GM21423 (cell line): ENCODE measurements at regions not wholly inside any gene's neighbourhood (a gene's known extent, or its start where the extent isn't known, plus 50 kb on each side); places are given as distances from the start of the nearest gene placed in this dataset.

Source experiments
- ATAC-seq: cut with Tn5 transposase; IDR thresholded peaks from one replicate; pipeline ENCODE4 v1.9.1; 2021; ENCODE audit warnings: mild to moderate bottlenecking, moderate library complexity; ENCODE audit not compliant: unreplicated experiment

DNA sequence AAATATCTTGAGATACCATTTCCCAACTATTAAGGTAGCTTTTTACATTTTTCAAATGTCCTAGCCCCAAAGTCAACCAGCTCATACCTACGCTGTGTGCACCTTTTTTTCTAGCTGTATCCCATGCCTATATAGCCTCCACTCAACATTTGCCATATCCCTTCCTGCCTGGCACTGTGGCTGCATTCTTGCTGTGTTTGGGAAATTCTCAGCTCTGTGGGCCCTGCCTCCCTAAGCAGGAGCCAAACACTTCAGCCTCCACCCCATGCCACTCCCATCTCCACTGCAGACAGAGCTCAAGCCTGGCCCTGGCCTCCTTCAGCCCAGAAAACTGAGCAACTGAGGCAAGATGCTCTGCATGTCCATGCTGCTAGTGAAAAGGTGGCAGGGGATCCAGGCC, 141.3 kb downstream of the RAB11FIP2 start:
- no peak for ATAC-seq

DNA sequence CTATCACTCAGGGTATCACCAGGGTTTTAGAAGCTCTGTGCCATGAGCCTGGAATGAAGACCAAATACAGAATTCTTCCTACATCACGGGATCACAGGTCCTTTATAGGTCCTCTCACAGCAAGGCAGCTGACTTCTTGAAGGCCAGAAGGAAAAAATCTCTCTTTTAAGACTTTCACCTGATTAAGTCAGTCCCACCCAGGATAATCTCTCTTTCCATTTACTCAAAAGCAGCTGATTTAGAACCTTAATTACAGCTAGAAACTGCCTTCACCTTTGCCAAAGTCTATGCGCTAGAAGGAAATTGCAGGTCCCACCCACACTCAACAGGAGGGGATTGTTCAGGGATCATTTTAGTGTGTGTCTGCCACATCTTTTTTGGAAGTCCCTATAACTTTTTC, 135.1 kb downstream of the RAB11FIP2 start:
- ATAC-seq = no peak

DNA sequence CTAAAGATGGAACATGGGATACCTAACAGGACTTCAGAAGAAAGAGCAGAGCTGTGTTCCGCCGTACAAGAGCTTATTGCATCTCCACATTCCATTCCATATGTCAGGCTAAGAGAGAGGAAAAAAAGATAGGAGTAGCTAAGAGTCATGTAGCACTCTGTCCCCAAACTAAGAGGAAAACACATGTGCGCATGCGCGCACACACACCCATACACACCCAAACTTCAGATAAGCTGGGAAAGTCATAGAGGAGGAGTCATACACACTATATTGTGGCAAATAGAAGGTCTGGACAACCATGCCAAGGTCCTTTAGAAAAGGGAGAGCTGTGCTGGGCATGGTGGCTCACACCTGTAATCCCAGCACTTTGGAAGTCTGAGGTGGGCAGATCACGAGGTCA, 132.4 kb downstream of the RAB11FIP2 start:
- no peak for ATAC-seq

DNA sequence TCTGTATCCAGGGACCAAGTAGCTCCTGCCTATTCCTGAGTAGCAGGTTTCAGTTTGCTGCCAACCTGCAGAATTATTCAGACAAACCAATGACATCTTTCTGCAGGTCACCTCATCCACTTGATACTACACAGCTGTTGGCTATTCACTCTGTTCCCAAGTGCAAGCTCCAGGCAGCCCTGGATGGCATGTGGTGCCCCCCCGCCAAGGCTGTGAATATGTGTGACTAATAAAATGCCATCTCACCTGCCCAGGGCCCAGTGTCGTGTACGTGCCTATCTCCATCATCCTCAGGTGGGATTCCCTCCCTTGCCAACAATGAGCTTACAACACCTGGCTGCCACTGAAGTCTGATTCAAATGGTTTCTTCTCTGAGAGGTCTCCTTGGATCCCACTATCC, 125.8 kb downstream of the RAB11FIP2 start:
- ATAC-seq = no peak

DNA sequence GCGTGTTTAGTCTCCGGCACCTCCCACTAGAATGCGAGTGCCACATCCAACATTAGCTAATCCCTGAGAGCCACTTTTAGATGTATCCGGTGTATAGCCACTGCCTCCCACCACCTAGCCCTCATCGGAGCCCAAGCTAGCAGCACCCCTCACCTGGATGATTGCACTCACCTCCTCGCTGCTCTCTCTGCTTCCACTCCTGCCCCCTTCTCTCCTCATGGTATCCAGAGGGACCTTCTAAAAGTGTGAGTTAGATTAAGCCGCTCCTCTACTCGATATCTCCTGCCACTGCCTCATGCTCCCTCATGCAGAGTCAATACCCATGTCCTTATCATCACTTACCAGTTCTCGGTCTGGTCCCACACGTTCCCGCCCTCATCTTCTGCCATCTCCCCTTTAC, 125.3 kb downstream of the RAB11FIP2 start:
- ATAC-seq = no peak

DNA sequence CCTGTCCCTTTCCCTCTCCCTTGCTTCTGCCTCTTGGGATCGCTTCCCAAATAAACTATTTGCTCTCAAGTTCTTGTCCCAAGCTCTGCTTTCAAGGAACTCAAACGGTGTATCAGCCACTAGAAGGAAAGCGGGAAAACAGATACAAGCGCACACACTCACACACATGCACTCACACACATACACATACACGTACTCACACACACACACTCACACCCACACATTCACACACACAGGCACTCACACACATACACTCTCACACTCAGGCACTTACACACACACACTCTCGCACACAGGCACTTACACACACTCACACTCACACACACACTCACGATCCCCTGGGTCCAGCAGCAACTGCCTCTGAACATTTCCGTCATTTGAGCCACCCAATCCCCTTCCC, 121.9 kb downstream of the RAB11FIP2 start:
- no peak for ATAC-seq

DNA sequence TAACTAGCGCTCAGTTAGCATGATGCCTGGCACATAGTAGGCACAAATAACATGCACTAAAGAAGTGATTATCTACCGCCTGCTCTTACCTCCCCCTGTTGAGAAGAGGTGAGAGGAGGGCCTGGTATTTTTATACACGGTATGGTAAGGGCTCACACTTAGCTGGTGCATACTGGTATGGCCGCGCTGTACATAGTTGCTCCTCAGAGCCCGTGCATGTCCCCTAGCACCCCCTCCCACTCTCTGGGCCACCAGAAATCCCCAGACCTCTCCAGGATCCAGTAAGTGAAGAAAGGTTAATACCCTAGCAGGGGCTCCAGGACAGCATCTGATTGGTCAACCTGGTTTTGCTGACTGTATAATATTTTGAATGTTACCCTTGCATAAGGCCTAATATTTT, 121.4 kb downstream of the RAB11FIP2 start:
- no peak for ATAC-seq

DNA sequence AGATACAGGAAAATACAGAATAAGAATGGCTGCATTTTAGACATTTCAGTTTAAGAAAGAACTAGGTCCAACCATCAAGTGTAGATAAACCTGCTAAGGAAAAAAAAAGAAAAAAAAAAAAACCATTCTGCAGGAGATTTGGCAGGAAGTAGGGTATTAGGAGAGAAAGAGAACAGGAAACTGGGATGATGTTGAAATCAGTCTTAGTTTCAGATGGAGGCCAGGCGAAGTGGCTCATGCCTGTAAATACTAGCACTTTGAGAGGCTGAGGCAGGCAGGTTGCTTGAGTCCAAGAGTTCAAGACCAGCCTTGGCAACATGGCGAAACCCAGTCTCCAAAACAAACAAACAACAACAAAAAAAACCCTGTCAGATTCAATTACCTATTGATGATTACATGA, 120.2 kb downstream of the RAB11FIP2 start:
- ATAC-seq = no peak

DNA sequence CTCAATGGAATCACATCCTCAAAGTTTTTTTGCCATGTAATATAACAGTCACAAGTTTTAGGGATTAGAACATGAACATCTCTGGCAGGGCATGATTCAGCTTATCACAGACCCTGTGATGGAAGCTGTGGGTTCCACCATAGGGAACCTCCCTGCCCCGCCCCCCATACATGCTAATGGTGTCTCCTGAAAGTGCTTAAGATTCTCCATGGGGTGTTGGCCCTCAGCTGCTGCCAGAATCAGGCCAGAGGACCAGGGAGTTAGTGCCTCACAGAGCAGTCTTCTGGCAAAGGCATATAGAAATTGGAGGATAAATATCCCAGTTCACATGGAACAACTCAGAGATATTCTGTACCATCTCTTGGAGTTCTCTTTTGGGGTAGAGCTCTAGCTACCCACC, 119.4 kb downstream of the RAB11FIP2 start:
- ATAC-seq = no peak

DNA sequence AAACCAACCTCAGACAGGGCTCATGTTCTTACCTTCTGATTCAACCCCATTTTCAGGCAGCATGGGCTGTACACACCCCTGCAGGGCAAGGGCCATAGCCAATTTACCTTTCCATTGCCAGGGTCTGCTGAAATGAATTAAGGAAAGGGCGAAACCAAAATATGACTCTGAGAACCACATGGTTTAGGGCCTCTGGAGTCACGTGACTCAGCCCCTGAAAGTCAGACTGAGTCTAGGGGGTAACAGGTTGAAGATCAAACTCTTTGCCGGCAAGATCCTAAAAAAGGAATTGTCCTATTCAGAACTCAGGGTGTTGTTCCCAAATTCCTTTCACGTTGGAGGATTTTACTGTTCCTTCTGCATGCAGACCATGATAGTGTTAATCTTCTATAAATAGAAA, 118.9 kb downstream of the RAB11FIP2 start:
- ATAC-seq = no peak

DNA sequence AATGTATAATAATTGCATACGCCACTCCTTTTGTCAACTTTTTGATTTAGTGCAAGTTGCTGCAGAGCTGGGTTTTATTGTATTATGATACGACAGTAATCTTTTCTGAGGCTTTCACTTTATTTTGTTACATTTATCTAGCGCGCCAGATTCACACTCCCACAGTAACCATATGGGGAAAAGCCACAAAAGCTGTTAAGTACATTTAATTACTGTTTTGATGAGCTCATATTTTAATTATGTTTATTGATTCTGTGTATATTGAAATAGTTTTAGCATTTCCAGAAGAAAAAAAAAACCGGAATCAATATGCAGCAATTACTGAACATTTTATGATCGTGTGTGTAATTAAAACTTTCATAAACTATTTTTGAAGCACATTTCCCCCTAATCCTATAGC, 118.5 kb downstream of the RAB11FIP2 start:
- no peak for ATAC-seq

DNA sequence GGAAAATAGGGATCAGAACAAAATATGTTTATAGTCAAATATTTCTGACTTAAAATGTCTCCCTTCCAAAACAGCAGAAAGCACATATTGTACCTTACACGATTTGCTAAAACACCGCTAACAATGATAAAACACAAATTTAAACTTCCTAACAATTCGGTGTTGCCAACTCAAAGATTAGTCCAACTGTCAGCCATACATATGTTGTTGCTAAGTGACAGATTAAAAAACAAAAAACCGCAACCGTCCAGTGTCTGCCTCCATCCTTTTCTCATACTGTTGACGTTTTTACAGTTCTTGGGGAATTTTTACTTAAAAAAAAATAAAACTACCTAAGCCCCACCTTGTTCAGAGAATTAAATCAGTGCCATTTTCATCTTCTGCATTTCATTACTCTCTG, 118.0 kb downstream of the RAB11FIP2 start:
- ATAC-seq = no peak

DNA sequence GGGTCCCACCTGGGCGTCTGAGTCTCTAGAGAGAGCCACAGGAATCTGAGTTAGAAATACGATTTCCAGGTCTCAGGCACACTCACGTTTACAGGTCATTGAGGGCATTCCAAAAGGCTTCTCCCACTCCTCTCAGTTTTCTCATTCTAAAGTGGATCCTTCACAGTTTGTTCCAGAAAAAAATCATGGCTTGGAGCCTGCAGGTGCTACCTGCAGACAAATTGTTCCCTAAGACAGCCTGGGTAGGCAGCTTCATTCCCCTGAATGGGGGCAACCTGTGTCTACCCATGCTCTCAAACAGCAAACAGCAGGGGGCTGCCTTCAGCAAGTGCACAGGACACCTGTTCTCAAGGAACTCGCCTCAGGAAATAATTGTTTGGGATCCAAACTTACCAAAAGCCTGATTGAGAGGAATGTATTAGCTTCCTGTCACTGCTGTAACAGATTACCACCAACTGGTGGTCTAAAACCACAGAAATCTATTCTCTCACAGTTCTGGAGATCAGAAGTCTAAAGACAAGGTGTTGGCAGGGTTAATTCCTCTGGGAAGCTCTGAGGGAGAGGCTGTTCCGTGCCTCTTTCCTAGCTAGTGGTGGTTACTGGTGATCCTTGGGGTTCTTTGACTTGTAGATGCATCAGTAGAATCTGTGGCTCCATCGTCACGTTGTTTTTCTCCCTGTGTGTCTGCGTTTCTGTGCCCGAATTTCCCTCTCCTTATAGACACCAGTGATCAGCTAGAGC, 117.2 kb downstream of the RAB11FIP2 start:
- ATAC-seq = no peak

DNA sequence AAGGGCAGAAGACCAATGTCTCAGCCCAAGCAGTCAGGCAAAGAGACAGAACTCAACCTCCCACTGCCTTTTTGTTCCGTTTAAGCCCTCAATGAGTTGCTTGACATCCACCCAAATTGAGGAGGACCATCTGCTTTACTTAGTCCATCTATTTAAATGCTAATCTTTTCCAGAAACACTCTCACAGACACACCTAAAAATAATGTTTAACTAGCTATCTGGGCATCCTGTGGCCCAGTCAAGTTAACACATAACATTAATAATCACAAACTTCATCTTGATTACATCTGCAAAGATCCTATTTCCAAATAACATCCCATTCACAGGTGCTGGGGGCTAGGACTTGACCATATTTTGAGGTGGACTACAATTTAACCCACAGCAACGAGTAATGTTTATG, 115.7 kb downstream of the RAB11FIP2 start:
- no peak for ATAC-seq

DNA sequence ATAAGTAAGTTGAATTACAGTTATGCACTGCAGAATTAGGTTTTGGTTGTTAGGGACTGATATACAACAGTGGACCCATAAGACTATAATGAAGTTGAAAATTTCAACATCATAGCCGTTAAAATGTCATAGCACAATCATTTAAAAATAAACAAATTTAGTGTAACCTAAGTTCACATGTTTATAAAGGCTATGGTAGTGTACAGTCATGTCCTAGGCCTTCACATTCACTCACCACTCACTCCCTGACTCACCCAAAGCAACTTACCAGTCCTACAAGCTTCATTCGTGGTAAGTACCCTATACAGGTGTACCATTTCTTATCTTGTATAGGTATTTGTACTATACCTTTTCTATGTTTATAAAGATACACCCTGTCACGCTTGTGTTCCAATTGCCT, 113.7 kb downstream of the RAB11FIP2 start:
- ATAC-seq = no peak

DNA sequence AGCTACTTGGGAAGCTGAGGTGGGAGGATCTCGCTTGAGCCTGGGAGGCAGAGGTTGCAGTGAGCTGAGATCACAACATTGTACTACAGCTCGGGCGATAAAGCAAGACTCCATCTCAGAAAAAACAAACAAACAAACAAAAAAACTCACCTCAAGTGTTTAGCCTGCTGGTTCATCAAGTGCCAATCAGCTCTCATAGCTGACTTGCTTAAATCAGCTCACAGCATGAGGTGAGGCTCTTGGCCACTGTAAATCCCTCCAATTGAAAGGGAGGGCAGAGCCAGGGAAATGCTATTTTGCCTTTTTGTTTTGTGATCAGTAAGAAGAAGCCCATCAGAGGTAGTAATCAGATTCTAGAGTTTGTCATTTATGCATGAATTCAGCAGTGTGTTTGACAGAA, 112.3 kb downstream of the RAB11FIP2 start:
- no peak for ATAC-seq

DNA sequence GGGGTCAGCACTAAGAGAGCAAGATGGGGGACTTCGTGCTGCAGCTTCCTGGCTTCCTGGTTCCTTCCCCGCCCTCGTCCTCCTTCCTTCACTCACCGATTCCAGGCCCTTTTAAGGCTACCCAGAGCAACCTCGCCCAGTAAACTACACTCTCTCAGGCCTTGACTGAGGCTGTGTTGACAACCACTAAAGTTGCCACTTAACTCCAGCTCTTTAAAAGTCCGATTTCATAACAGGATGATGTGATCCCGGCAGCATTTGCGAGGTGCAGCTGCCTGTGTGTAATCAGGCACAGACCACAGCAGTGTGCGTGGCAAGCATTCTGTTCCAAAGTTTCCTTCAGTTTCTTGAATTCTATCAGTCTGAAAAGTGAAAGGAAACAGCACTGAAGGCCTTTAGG, 110.6 kb downstream of the RAB11FIP2 start:
- no peak for ATAC-seq

DNA sequence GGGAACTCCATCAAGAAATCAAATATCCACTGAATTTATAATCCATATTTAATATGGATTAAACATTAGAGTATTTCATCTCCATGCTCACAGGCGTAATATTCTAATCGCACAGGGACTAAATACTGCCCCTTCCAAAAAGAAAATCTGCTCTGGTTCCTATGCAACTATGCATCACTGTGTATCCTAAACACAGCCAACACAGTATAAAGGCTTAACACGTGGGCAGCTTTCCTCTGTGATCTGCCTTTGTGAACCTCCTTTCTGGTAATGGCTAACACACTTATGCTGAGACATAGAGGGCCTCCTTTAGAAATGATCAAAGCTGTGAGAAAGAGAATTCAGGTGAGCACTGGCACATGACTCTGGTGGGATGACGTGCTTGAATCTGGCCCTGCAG, 110.2 kb downstream of the RAB11FIP2 start:
- ATAC-seq = no peak

DNA sequence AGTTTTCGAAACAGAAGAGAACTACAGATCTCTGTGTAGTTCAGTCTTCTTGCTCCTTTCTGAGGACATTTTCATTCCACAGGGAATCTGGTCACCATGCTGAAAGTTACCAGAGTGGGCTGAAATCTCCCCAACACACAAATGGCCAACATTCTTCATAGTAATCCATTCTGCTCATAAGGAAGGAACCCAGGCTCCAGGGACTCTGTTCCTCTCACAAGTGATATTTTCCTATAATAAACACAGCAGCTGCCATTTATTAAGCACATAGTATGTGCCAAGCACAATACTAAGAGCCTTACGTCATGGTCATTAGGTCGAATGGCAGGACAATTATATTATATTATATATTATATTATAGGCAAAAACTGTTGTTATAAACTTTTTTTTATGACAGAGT, 109.8 kb downstream of the RAB11FIP2 start:
- ATAC-seq = no peak

DNA sequence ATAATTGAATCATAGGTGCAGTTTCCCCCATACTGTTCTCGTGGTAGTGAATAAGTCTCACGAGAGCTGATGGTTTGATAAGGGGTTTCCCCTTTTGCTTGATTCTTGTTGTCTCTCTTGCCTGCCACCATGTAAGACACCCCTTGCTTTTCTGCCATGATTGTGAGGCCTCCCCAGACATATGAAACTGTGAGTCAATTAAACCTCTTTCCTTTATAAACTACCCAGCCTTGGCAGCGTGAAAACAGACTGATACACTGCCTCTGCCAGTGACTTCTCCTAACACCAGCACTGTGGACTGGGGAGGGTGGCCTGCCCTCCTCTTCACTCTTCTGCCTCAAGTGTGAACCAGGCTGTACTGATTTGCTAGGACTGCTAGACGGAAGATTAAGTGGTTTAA, 108.6 kb downstream of the RAB11FIP2 start:
- ATAC-seq = no peak

DNA sequence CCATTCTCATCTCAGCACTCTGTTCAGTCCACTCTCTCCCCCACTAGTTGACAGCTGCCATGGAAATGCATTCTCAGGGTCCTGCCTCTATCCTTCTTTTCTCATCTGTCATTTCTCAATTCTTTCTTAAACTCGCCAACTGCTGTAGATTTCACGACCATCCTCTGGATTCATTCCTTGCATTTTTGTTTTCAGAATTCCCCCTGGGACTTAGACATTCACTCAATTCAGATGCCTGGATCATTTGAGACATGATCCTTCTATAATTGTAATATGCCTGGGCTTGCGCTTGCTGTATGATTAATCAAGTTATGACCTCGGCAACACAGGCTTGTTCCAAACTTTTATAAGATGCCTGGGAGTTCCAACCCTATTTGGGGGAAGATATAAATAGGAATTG, 104.5 kb downstream of the RAB11FIP2 start:
- no peak for ATAC-seq

DNA sequence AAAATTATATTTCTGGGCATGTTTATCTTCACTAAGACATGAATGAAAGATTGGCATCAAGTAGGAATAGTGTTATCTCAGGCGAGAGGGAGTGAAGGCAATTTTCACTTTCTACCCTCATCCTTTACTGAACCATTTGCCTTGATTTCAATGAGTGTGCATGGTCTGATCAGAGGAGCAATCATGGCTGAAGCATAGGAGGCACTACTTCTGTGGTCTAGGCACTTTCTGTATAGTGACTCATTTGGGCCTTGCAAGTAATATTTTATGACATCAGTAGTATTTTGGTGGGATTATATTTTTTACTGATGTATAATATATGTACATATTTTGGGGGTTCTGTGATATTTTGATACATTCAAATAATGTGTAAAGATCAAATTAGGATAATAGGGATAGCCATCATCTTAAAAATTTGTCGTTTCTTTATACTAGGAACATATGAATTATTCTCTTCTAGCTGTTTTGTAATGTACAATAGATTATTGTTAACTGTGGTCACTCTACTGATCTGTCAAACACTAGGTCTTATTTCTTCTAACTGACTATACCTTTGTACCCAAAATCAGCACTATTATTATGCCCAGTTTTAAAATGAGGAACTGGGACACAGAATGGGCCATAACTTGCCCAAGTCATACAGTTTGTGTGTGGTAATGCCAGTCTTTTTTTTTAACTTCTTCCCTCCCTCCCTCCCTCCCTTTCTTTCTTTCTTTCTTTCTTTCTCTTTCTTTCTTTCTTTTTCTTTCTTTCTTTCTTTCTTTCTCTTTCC, 101.9 kb downstream of the RAB11FIP2 start:
- no peak for ATAC-seq

DNA sequence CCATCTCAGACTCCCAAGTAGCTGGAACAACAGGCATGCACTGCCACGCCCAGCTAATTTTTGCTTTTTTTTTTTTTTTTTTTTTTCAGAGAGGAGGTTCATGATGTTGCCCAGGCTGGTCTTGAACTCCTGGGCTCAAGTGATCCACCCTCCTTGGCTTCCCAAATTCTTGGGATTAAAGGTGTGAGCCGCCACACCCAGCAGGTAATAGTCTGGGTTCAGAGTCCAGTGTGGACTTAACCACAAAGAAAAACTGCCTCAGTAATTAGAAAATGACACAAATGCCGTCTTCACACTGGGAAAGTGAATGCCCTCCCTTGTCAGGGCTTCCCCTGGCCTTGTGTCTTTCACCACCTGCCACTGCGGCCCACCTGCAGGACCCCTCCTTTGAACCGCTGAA, 101.1 kb downstream of the RAB11FIP2 start:
- ATAC-seq = no peak
